Lower leg skin (tissue), 3 donors: ENCODE measurements at regions not wholly inside any gene's neighbourhood (a gene's known extent, or its start where the extent isn't known, plus 50 kb on each side); places are given as distances from the start of the nearest gene placed in this dataset.

Experiments
- POLR2A ChIP-seq, 2 donors: fragments of 450-650 bp; IDR thresholded peaks; one replicate each; pipeline ENCODE4 v1.6.1; 2016 to 2017; ENCODE audit warnings: antibody characterized with exemption in 2 of 2, mild to moderate bottlenecking in 1 of 2, moderate library complexity in 1 of 2
- TF ChIP-seq, protein P1 (sequence below), 3 donors: fragments of 450-650 bp; IDR thresholded peaks; one replicate each; pipeline ENCODE4 v1.5.1; 2016; ENCODE audit warnings: antibody characterized with exemption in 3 of 3, mild to moderate bottlenecking in 3 of 3, moderate library complexity in 2 of 3

DNA sequence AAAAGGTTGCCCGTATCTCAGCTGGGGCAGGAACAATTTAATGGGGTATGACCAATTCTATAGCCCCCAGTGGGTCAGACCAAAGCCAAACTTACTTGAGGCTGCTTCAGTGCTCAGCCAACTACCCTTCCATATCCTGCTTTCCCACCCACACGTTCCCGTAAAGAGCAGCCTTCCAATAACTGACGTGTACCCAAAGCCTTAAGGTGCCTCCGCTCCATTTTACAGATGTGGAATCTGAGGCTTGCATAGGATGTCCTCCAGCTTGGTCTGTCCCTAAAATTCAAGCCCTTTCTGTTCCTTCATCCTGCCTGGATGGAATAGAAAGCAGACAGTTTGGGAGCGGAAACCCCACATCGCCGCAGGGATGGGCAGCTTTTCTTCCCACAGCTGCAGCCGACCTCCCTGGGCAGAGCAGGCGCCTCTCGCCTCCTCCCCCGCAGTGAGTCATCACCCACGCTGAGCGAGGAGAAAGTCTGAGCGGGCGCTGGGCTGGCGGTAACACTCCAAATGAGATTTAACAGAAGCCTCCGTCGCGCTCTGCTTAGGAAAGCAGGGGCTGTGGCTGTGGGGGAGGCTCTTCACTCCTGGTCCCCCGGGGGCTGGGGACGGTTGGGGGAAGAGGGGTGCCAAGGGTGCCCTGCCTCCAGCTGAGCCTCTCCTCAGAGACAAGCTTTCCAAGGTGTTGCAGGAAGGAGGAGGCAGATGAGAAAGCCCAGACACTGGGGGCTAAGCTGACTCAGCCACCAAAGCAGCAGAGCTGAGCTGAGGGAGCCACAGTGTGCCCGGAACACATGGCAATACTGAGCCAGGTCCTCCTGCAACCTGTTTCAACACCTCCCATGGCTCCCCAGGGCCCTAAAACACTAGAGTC, 57.8 kb upstream of the HRH1 start:
- TF ChIP-seq, protein P1, sequence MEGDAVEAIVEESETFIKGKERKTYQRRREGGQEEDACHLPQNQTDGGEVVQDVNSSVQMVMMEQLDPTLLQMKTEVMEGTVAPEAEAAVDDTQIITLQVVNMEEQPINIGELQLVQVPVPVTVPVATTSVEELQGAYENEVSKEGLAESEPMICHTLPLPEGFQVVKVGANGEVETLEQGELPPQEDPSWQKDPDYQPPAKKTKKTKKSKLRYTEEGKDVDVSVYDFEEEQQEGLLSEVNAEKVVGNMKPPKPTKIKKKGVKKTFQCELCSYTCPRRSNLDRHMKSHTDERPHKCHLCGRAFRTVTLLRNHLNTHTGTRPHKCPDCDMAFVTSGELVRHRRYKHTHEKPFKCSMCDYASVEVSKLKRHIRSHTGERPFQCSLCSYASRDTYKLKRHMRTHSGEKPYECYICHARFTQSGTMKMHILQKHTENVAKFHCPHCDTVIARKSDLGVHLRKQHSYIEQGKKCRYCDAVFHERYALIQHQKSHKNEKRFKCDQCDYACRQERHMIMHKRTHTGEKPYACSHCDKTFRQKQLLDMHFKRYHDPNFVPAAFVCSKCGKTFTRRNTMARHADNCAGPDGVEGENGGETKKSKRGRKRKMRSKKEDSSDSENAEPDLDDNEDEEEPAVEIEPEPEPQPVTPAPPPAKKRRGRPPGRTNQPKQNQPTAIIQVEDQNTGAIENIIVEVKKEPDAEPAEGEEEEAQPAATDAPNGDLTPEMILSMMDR (IDR thresholded peaks at IDR 0.05), result no peak
- no peak for TF ChIP-seq POLR2A (IDR thresholded peaks at IDR 0.05)
